D721Med (cell line): ENCODE measurements at regions not wholly inside any gene's neighbourhood (a gene's known extent, or its start where the extent isn't known, plus 50 kb on each side); places are given as distances from the start of the nearest gene placed in this dataset.

Experiments used
- DNase-seq: peaks from one replicate; pipeline ENCODE4 v3.0.0; 2011; ENCODE audit warnings: low spot score; ENCODE audit not compliant: insufficient read length
- FAIRE-seq: peaks from 2 replicates; lab custom pipeline; 2011; peaks lifted over from hg19 to GRCh38; lab: Jason Lieb, UNC
- TF ChIP-seq, protein P1 (sequence below): IDR thresholded peaks from 2 replicates; pipeline ENCODE4 v1.5.1; 2012; ENCODE audit warnings: mild to moderate bottlenecking, control low read depth; ENCODE audit not compliant: insufficient read depth; ENCODE audit errors: missing control alignments

DNA sequence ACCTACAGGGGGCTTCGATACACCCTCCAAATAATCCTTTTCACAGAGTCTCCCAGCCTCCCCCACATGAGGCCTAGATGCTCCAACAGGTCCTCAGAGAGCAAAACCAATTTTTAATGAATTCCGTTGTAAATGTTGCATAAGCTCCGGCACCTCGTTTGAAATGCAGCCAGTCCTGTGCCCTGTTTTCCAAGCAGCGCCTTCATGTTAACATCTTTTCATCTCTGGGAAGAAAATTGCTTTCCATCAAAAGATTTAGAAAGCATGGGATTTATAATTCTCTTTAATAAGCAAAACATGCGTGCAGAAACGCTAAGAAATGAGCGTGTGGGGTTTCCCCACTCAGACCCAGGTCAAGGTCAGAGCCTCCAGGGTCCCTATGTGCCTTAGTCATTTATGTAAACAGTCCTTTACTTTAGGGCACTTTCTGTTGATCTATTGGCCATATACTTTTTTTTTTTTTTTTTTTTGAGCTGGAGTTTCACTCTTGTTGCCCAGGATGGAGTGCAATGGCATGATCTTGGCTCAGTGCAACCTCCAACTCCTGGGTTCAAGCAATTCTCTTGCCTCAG is 177.5 kb upstream of the S1PR3 start:
- TF ChIP-seq, protein P1, sequence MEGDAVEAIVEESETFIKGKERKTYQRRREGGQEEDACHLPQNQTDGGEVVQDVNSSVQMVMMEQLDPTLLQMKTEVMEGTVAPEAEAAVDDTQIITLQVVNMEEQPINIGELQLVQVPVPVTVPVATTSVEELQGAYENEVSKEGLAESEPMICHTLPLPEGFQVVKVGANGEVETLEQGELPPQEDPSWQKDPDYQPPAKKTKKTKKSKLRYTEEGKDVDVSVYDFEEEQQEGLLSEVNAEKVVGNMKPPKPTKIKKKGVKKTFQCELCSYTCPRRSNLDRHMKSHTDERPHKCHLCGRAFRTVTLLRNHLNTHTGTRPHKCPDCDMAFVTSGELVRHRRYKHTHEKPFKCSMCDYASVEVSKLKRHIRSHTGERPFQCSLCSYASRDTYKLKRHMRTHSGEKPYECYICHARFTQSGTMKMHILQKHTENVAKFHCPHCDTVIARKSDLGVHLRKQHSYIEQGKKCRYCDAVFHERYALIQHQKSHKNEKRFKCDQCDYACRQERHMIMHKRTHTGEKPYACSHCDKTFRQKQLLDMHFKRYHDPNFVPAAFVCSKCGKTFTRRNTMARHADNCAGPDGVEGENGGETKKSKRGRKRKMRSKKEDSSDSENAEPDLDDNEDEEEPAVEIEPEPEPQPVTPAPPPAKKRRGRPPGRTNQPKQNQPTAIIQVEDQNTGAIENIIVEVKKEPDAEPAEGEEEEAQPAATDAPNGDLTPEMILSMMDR = no peak
- FAIRE-seq = no peak

DNA sequence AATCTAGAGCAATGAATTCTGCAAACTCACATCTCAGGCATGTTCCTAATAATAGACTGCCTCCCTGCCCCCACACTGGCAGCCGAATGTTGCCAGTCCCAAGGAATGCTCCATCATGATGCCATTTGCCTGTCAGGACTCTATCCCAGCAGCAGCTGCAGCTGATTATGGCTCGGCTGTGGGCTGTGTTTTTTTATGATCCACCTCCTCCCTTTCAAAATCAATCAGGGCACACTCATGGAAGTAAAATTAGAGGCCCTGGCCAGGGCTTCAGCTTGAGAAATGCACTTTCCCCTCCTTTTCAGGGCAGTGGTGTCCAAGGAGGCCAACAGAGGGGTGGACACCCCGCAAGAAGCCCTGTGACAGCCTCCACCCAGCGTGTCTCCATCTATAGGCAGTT is 176.7 kb upstream of the S1PR3 start:
- FAIRE-seq = no peak
- DNase-seq = no peak

More for the DNA sequence above, 177.5 kb upstream of the S1PR3 start:
- no peak for DNase-seq

DNA sequence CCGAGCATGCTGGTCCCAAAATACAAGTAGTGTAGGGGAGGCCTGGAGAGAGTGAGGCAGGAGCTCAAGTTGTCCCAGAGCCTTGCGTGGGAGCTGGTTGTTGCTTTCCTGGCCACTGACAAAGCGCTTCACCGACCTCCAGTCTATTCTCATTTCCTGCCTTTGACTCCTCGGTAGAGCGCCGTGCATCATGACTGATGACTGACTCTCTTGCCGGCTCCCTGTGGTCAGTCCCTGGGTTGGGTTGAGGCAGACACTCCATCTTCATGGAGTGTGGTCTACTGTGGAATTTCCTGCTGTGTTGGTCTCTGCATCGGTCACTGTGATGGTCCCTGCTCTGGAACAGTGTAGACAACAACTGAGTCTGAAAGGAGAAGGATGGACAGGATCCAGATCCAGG is 175.1 kb upstream of the S1PR3 start:
- TF ChIP-seq, protein P1 = no peak
- DNase-seq = no peak
- no peak for FAIRE-seq

More for the DNA sequence above, 176.7 kb upstream of the S1PR3 start:
- TF ChIP-seq, protein P1 = no peak

DNA sequence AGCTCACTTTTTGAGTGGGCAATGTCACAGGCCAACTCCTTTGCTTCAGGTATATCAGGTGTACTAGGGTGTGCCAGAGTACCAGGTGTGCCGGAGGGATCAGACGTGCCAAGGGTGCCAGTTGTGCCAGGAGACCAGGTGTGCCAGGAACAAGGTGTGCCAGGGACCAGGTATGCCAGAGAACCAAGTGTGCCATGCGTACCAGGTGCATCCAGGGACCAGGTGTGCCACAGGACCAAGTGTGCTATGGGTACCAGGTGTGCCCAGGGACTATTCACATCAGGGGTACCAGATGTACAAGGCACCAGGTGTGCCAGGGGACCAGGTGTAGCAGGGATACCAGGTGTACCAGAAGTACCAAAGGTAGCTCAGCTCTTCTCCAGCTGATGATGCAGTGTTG is 174.7 kb upstream of the S1PR3 start:
- DNase-seq (no peak), FAIRE-seq (no peak)
- TF ChIP-seq, protein P1 = no peak

DNA sequence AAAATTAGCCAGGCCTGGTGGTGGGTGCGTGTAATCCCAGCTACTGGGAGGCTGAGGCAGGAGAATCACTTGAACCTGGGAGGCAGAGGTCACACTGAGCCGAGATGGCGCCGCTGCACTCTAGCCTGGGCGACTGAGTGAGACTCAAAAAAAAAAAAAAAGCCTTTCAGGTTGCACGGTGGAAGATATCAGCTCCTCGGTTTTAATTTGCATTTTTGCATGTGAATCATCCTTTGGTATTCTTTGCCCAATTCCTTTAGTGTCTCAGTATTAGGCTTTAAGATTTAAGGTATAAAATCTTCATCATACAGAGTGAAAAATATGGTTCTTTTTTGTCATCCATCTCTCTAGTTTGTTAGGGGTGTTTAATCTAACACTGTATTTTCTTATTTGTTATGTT is 173.6 kb upstream of the S1PR3 start:
- DNase-seq (no peak), FAIRE-seq (no peak)
- TF ChIP-seq, protein P1 = no peak

DNA sequence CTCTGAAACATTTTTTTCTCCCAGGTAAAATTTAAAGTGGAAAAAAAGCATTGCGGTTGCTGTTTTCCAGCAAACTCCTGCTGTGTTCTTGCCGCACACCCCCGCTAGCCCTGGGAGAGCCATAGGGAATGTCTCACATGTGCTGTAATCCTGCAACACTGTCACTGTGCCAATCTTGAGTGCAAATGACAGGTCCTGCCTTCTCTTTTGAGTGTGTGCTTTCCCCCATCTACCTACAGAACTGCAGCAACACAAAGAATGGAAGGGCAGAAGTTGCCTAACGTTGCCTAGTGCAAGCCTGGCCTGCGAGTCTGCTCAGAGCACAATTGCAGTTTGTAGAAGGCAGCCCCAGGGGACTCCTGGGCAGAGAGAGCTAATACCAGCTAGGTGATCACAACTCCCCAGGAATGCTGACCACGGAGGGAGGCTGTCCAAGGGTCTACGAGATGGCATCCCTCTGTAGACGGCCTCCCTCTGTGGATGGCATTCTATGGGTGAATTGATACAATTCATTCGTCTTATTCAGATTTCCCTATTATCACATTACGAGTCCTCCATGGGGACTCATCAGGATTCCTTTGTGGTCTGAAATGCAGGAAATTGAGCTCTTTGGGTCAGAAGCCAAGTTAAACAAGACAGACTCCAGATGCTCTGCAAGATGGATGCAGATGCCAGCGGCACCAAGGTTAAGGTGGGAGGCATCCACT is 172.6 kb upstream of the S1PR3 start:
- TF ChIP-seq, protein P1 = no peak
- DNase-seq = no peak
- no peak for FAIRE-seq

DNA sequence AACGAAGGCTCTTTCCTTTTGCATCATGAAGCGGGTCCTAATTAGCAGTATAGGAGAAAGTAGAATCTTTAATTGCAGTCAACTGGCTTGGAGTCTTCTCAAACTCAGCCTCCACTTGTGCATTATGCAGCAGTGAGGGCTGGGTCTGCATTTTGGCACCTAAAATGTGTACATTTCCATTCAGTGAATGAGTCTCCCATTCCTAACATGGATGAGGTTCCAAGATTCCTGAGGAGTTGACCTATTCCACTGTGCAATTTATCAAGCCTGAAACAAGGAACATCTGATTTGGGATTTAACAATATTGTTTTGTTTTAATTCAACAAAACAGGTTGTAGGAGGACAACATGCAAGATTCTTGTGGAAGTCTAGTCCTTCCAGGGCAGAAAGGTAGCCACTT is 171.8 kb upstream of the S1PR3 start:
- FAIRE-seq (no peak), DNase-seq (no peak)
- TF ChIP-seq, protein P1 = no peak
